ENCODE measurements at regions not wholly inside any gene's neighbourhood (a gene's known extent, or its start where the extent isn't known, plus 50 kb on each side); places are given as distances from the start of the nearest gene placed in this dataset.

DNA sequence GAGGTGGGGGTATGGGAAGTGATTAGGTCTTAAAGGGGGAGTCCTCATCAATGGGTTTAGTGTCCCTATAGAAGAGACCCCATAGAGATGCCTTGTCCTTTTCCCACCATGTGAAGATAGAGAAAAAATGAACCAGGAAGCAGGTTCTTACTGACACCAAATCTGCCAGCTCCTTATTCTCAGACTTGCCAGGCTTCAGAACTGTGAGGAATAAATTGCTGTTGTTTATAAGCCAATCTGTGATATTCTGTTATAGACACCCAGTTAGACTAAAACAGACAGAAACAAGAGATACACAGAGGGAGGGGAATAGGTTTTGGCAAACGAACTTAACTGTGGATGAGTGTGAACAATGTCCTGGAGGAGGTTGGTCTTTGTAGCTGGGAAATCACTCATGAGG lies 381.4 kb downstream of the ADRA2A start:
- no peak for DNase-seq

DNA sequence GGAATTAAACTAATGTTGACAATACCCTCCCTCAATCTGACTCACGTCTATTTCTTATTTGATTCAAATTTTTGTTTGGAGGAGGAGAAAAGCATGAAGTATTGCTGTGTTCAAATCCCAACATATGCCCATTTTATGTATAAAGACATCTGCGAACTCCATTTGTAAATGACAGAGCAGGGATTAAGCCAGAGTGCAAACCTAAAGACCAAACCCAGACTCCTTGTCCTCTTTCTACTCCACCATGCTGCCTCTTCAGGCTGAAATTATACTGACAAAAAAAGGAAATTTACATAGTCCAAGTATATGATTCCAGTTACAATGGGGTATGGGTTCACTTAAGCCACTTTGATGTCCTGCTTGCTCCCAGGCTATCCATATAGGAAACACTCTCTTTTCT lies 383.1 kb downstream of the ADRA2A start:
- DNase-seq = no peak

DNA sequence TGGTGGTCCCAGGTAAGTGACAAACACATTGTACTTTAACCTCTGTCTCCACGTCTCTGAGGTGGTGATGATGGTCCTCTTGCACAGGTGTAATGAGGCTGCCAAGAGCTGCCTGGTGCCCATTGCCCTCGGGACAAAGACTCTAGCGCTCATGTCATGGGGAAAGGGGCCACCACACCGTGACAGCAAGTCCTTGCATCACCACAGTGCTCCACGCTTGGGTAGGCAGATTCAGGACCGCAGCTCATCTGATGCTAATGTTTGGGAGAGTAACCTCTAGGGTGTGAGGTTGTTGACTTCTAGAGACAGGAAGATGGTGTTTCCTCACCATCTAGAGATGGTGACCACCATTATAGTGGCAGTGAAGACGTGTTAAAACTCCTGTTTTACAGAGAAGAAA lies 395.6 kb downstream of the ADRA2A start:
- DNase-seq = no peak

DNA sequence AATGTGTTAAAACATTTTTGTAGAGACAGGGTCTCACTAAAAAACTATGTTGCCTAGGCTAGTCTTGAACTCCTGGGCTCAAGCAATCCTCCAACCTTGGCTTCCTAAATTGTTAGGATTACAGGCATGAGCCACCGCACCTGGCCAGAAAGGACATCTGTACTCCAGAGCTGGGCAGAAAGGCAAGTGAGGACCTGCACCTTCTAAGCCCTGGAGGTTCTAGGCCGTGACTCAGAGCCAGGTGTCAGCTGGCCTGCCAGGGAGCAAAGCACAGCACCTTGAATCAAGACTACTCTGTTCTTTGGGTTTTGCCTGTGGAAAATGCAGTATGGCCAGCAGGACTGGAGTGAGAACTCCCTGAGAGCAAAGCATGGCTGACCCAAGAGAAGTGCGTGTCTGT lies 396.5 kb downstream of the ADRA2A start:
- no peak for DNase-seq

DNA sequence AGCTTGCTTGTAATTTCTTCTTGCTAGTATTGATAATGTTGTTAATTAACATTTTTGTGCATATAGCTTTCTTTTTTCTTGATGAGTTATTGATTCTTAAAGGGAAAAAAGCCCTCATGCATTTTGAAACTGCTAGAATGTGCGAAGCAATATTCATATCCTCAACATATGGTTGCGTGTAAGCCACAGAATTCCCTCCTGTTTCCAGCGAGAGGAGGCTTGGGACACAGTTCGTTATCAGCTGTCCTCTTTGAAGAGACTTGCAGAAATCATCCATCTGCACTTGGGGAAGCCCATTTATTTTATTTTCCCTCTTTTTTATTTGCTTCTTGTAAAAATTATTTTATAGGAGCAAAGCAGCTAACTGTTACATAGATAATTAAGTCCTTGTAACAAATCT lies 398.0 kb downstream of the ADRA2A start:
- no peak for DNase-seq

DNA sequence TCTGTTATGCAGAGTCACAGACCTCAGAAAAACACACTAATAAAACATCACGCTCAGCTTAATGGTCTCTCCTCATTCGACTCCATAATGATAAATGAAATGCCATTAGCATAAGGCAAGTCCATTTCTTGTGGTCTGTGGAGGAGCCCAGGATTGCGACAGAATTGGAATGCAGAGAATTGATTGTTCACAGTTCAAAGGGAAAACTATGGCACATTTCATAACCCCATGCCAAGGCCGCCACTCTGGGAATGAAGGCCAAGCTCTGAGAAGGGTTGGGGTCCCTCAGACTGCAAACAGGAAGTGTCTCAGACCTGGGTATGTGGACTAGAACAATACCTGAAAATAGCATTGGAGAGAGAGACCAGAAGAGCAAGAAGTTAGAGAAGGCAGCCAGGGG lies 398.9 kb downstream of the ADRA2A start:
- DNase-seq = no peak

DNA sequence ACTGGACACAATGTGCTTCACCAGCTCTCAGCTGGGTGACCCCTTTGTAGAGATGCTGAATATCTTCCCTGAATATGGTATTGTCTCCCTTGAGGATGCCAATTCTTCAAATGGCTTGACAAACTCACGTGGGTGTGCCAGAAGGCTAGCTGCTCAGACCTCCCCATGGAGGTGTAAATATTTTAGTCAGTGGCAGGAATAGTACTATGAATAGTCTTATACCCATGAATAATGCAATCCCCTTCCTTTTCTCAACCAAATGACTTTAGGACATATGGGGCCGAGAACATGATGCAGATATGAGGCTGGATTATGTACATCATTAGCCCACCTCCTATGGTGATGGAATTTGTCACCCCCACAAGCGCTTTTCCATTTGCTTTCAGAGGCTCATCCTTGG lies 401.8 kb downstream of the ADRA2A start:
- no peak for DNase-seq

DNA sequence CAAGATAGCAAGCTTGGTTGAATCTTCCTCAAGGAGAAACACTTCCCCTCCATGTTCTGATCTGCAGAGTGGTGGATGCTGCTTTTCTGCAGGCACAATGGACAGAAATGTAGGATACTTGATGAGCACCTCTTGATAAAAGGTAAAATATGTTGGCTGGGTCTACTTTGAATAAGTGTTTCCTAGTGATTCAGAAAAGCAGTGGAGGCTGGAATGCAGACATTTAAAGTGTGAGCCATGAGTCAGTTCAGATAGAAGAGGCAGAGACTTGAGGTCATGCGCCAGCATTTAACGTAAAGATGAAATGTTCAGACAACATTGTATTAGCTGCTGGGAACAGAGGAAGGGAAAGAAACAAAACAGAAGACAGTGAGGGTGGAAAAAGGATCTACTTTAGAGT lies 403.1 kb downstream of the ADRA2A start:
- DNase-seq = no peak

DNA sequence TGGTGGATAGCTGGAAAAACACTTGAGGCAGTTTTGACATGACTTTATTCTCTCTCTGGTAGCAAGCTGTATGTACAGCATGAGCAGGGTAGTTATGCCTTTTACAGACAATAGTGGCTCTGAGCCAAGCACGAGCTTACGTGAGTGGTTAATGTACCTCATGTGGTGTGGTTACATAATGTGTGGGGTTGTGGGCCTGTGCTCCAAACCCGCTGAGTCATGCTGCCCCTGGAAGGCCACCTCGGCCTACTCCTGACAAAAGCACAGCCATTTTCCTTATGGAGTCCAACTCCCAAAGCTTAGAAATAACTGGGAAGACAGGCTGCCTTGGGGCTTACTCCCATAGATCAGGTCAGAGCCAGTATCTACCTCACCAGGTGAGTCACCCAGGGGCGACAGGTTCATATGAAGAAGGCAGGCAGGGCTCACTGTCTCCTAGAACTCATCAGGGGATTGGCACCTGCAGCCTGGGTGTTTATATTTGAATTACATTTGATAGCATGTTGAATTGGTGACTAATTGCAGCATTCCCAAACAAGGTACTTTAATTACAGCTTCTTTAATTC lies 404.5 kb downstream of the ADRA2A start:
- no peak for DNase-seq

DNA sequence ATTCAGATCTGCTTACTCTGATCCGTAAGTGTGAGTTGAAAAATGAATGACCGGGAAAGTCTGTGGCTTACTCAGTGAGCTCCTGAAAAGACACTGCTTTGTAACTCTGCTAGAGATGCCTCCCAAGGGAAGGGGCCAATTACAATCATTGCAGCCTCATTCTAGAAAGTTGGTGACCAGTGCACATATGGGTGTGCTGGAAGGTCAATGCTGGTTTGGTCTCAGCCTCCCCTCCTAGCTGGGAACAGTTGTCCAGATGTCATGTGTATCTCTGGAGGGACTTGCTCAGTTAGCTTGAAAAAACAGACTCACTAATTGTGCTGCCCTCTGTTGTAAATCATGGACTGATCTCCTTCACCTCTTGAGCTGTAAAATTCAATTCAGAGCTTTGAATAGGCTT lies 405.0 kb downstream of the ADRA2A start:
- no peak for DNase-seq

DNA sequence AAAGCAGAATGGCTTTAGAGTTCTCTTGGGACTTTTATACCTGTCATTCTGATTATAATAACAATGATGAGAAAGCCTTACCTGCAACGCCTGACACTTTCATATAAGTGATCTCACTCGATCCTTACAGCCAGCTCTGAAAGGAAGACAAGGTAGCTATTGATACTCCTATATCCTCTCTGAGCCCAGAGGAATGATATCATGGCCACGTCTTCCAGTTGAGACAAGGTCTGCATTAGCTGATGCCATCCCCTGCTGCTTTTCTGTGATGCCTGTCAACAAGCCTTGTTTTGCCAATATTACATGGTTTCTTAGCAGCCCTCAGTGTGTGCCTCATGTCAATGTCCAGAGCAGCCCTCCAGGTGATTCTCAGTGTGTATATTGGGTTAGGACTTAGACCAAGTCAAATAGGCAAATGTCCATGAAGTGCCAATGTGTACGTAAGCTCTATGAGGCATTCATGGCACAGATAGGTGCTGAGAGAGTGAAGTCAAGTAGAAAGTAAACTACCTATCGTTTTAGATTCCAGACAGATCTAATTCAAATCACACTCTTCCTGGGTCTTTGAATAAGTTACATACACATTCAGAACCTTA lies 405.9 kb downstream of the ADRA2A start:
- no peak for DNase-seq

DNA sequence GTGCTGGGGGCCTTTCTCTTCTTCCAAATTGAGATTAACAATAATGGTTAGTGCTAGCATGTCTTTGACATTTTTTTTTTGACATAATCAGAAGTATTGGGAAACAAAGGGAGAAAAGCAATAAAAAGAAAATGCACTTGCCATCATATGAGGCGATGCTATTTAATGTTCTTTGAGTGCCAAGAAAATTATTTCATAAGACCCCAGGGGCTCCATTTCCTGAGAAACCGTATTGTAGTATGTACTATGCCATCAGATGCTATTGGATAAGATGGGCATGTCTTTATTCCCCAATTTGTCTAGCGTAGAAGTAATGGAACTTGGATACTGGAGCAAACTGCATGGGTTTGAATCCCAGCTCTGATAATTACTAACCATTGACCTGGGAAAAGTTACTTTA lies 408.9 kb downstream of the ADRA2A start:
- no peak for DNase-seq

DNA sequence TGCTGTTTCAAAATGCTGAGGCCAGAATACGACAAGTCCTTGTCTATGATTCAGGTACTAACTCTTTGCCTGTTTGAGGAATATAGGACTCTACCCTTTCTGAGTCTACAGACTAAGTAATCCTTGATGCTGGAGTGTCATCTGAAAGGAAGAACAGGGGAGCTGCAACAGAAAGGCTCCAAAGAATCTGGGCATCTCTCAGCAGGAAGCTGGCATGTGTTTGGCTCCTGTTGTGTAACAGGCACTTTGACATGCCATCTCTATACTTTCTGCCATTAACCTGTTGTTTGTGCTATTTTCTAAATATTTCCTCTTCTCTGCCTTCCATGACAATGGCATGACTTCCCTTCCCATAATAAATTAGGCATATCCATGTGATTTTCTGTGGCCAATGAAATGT lies 409.5 kb downstream of the ADRA2A start:
- no peak for DNase-seq

DNA sequence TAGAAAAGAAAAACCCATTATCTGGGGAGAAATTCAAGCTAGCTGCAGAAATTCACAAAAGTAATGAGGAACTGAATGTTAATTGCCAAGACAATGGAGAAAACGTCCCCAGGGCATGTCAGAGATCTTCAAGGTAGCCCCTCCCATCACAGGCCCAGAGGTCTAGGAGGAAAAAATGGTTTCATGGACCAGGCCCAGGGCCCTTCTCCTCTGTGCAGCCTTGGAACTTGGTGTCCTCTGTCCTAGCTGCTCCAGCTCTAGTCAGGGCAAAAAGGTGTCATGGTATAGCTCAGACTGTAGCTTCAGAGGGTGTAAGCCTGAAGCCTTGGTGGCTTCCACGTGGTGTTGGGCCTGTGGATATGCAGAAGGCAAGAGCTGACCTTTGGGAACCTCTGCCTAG lies 411.8 kb downstream of the ADRA2A start:
- no peak for DNase-seq

DNA sequence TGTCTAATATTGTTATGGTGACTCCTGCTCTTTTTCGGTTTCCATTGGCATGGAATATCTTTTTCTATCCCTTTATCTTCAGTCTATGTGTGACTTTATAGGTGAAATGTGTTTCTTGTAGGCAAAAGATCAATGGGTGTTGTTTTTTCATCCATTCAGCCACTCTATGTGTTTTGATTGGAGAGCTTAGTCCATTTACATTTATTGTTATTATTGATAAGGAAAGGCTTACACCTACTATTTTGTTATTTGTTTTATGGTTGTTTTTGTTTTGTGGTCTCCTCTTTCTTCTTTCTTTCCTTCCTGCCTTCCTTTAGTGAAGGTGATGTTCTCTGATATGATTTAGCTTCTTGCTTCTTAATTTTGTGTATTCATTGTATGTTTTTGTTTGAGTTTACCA lies 414.3 kb downstream of the ADRA2A start:
- DNase-seq = no peak

DNA sequence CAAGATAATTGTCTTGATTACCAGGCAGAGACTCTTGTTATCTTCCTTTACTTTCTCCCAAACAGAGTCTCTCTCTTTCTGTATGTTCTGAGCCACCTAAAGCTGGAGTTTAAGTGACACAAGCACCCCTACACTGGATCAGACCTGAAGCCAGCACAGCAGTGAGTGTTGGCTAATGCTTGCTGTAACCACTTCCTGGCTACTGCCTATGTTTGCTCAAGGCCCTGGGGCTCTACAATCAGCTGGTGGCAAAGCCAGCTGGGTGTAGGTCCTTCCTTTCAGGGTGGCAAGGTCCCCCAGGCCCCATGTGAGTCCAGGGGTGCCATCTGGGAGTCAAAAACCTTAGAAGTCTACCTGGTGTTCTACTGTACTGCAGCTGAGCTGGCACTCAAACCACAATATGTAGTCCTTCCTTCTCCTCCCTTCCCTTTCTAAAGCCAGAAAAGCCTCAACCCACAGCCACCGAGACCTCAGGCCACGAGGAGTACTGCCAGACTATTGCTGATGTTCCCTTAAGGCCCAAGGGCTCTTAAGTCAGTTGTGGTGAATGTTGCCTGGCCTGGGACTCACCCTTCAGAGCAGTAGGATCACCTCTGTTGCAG lies 416.3 kb downstream of the ADRA2A start:
- no peak for DNase-seq

DNA sequence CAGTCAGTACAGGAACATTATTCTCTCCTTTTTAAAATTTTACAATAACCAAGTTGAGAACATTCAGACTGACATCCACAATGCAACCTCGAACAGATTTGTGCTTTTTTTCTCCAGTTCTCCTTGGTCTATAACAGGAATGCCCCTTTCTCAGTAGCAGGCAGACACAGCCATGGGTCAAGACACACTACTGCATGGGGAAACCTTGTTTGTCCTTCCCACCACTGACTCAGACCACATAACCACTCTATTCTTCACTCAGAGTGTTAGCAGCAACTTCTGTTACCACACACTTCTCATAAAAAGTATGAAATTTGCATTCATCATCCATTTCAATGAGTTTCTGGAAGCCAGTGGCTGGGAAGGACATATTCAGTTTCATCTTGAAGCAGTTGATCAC lies 421.7 kb downstream of the ADRA2A start:
- DNase-seq = no peak

DNA sequence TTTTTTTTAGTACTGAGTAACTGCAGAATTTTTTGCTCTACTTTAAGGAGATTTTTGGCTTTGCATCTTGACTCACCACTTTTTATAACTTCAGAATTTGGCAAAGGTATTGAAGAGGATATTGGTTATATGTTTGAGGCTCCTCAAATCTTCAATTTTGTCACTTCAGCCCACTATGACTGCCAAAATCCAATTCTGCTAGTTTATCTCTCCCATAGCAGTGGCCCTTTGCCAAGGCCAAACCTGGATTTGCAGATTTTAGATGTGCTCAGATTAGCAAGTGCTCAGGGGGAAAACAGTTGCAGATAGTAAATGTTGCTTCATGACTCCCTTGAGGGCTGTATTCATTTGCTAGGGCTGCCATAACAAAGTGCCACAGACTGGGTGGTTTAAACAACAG lies 427.5 kb downstream of the ADRA2A start:
- no peak for DNase-seq

DNA sequence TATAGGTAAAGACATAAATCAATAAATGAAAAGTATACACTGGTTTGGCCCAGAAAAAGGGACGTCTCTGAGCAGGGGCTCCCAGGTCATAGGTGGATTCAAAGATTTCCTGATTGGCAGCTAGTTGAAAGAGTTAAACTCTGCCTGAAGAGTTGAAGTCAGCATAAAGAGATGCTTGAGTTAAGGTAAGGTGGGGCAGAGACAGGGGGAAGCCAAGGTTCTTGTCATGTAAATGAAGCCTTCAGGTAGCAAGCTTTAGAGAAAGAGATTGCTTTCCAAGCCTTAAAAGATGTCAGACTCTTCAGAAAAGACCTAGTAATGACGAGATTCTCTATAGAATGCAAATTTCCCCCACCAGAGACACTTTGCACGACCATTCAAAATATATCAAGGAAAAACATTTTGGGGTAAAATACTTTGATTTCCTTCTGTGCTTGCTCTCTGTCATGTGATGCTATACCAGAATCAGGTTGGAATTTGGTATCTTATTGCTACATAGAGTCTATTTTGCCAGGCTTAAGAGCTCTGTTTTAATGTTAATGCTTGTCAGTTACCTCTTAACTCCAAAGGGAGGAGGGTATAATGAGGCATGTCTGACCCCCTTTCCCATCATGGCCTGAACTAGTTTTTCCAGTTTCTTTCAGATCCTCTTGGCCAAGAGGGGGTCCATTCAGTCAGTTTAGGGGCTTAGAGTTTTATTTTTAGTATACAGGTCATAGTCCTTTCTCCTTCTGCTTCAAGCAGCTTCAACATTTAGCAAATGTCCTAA lies 429.6 kb downstream of the ADRA2A start:
- DNase-seq = no peak

DNA sequence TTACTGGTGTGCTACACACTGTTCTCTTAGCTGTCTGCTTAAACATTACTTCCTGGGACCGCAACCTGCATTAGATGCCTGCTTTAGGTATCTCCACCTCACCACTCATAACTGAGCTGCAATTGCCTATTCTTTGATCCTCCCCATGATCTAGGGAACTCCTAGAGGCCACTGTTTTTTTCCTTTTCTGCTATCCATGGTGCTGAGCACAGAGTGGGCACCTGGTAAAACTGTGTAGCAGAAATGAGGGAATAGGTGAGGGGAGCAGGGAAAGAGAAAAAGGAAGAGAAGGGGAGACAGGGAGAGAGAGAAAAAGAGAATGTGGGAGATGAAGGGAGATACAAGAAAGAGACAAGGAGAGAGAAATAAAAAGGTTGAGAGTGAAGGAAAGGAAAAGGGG lies 434.9 kb downstream of the ADRA2A start:
- no peak for DNase-seq

DNA sequence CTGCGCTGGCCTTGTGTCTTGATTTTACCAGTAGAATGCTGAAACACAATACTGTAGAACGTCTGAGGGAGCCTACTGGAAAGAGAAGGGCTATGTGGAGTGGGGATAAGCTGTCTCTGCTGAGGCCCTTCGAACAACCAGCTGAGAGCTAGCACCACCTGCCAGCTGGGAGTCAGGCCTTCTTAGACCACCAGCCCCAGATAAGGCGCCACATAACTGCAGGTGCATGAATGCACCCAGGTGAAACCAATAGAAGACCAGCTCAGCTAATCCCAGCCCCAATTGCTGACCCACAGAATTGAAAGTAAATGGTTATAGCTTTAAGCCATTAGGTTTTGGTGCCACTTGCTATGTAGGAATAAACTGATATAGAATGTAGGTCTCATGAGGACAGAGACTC lies 438.4 kb downstream of the ADRA2A start:
- DNase-seq = no peak

DNA sequence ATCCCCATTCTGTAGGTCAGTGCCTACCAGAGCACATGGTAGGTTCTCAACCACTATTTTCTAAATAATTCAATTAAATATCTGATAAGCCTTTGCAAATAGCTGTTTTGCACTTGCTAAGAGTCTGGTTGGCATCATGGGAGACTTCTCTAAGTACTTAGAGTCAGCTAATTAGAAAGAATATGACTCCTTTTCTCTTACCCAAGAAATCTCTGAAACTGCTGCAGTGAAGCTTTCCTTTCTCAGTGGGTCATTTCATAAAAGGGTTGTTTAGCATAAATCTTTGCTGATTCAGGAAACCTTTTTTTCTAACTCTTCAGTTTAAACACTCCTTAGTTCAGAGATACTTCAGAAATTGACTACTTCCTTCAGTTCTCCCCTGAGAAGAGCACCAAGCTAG lies 438.9 kb downstream of the ADRA2A start:
- DNase-seq = no peak

DNA sequence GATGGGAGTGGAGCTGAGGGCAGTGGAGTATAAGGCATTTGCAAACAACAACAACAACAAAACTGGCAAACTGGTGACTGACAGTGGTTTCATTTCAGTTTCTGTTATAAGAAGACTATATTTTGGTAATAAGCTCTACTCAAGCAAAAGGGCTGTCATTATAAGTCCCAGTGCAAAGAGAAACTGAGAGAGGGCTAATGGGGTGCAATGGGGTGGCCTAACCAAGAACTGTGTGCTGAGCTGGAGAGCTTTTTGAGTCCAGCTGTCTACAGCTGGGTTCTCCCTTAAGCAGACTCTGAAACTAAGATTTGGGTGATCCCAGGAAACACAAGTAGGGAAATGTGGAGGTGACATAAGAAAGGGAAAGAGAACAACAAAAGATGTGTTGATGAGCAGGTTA lies 439.3 kb downstream of the ADRA2A start:
- no peak for DNase-seq

DNA sequence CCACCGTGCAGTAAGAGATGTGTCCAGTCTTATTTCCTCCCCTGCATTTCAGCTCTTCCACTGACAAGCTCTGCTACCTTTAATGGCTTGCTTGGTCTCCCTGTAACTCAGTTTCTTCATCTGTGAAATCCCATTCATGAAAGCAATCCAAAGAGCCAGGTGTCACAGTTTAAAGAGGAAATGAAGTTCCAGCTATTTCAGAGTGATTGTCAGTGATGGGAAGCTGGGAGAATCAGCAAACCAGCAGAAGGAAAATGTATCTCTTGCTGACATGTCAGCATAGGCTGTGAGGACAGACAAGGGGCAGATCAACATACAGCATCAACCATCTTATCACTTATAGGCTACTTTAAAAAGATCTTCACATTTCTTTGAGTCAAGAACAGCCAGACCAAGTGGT lies 445.3 kb downstream of the ADRA2A start:
- no peak for DNase-seq

All from NCI-H345 (cell line).